ENCODE measurements at regions not wholly inside any gene's neighbourhood (a gene's known extent, or its start where the extent isn't known, plus 50 kb on each side); places are given as distances from the start of the nearest gene placed in this dataset.

DNA sequence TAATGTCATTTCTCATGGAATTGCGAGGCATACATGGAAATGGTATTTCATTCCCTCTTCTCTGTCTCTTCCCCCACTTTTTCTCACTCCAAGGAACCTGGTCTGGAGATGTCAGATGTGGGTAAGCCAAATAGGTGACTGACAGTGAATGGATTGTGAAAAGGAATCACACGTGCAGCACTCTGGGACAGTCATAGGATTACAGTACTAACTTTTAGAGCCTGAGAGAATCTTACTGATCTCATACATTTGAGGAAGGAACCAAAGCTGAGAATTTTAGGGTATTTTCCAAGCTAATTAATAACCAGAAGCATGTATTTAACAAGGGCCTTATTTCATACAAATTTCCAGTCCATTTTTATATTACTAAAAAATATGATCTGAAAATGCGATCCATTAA lies 58.1 kb upstream of the ERBB4 start:
- TF ChIP-seq EZH2 (IDR thresholded peaks at IDR 0.05): no peak
- TF ChIP-seq POLR2AphosphoS5 (IDR thresholded peaks at IDR 0.05; ENCODE audit: borderline replicate concordance, low read depth, low read length): no peak

All from SK-N-MC (cell line).